ENCODE measurements at regions not wholly inside any gene's neighbourhood (a gene's known extent, or its start where the extent isn't known, plus 50 kb on each side); places are given as distances from the start of the nearest gene placed in this dataset.

DNA sequence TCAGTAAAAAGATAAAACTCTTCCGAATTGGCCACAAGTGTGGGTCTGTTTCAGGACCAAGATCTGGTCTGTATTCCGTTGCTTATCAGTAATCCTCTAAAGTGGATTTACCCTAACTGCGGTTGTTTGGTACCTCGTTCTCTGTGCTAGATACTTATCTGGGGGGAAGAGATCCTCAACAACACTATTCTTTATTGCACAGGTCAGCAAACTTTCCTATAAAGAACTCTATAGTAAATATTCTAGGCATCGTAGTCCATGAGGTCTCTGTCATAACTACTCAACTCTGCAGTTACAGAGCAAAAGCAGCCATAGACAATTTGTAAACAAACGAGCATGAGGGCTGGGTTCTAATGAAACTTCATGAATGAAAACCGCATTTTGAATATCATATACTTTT, 335.8 kb upstream of the KIF2A start:
- Mint-ChIP-seq H3K27me3 (ENCODE audit: low read depth) (no peaks in the 10 kb centered on the region), H3K9me3 (no peaks in the 10 kb centered on the region), H3K4me1 (ENCODE audit: low read depth) (no peaks in the 10 kb centered on the region), H3K36me3 (ENCODE audit: low read depth) (no peaks in the 10 kb centered on the region), H3K27ac (no peak overlapping the region), H3K4me3 (ENCODE audit: low read depth) (no peak overlapping the region)
- intact Hi-C loops (cut with micrococcal nuclease) = no loop called here
- DNase-seq (ENCODE audit: low spot score) = no peak

DNA sequence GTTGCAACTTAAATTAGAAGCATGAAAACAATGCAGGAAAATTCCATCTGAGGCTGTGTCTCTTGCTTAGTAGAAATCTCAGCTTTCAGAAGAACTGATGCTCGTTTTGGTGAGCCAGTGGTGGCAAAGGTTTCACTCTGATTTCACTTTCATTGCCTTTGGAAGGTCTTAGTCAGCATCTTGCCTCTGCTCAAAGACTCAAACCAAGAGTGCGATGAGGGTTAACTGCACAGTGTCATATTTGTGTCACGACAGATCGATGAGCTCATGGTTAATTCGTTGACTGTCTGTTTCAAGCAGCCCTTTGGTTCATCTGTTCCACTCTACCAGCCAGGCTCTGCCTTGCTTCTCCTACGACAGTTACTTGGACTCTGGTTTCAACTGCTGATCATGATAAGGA, 331.3 kb upstream of the KIF2A start:
- no peaks in the 10 kb centered on the region for H3K4me1 Mint-ChIP-seq (ENCODE audit: low read depth)
- DNase-seq (ENCODE audit: low spot score) = no peak
- intact Hi-C loops (cut with micrococcal nuclease) = no loop called here

DNA sequence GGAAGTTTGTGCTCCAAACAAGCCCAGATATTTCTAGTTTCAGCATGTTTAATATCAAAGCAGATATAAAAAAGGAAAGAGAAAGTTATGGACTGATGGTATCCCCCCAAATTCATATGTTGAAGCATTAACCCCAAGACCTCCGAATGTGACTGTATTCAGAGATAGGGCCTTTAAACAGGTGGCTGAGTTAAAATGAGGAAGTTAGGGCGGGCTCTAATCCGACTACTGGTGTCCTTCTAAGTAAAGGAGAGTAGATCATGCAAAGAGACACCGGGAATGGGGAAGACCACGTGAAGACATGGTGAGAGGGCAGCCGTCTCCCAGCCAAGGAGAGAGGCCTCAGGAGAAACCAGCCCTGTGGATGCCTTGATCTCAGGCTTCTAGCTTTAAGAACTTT, 324.1 kb upstream of the KIF2A start:
- Mint-ChIP-seq H3K27ac (no peak overlapping the region), H3K9me3 (no peaks in the 10 kb centered on the region), H3K27me3 (ENCODE audit: low read depth) (no peaks in the 10 kb centered on the region), H3K4me3 (ENCODE audit: low read depth) (no peak overlapping the region), H3K4me1 (ENCODE audit: low read depth) (no peaks in the 10 kb centered on the region), H3K36me3 (ENCODE audit: low read depth) (no peaks in the 10 kb centered on the region)
- no peak for DNase-seq (ENCODE audit: low spot score)
- intact Hi-C loops (cut with micrococcal nuclease) = no loop called here

More for the DNA sequence above, 331.3 kb upstream of the KIF2A start:
- no peak overlapping the region for H3K27ac Mint-ChIP-seq
- H3K27me3 Mint-ChIP-seq (ENCODE audit: low read depth) = no peaks in the 10 kb centered on the region
- H3K9me3 Mint-ChIP-seq = no peaks in the 10 kb centered on the region
- no peak overlapping the region for H3K4me3 Mint-ChIP-seq (ENCODE audit: low read depth)
- no peaks in the 10 kb centered on the region for H3K36me3 Mint-ChIP-seq (ENCODE audit: low read depth)

DNA sequence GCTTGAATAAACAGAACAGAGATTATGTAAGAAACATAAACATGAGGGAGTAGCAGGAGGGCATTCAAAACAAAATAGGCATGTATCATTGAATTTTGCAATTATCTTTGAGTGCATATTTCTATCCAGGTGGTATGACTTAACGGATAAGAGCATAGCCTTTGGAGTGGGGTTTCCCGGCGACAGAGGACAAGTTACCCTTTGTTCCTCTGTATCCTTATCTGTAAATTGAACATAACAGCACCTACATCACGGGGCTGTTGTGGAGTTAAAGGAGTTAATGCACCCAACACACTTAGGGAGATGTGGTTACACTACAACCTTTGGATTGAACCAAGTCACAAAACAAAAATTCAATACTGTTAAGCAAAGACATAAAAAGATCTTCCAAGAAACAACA, 314.6 kb upstream of the KIF2A start:
- intact Hi-C loops (cut with micrococcal nuclease) = no loop called here
- H3K27ac Mint-ChIP-seq = no peak overlapping the region
- no peak overlapping the region for H3K4me3 Mint-ChIP-seq (ENCODE audit: low read depth)
- no peaks in the 10 kb centered on the region for H3K36me3 Mint-ChIP-seq (ENCODE audit: low read depth)
- H3K4me1 Mint-ChIP-seq (ENCODE audit: low read depth) = no peaks in the 10 kb centered on the region
- no peak for DNase-seq (ENCODE audit: low spot score)
- H3K9me3 Mint-ChIP-seq = no peaks in the 10 kb centered on the region
- peaks cover 1% of the 10 kb centered on the region for H3K27me3 Mint-ChIP-seq (ENCODE audit: low read depth)

DNA sequence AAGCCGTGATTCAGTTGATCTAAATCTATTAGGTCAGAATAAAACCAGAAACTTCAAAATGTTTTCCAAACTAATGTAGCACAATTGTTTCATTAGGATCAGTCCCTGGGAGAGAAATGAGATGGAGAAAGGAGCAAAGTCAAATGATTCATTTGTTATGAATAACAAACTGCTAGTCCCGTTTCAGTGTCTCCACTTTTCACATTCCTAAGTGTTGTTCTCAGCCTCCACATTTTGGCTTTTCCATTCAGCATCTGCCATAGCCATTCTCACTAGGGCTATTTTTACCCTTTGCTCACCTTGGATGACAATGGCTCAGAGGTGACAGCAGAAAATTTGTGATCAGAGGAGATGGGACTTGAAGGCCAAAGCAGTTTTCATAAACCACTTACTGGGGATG, 314.1 kb upstream of the KIF2A start:
- Mint-ChIP-seq H3K27ac (no peak overlapping the region), H3K27me3 (ENCODE audit: low read depth) (peaks cover 1% of the 10 kb centered on the region), H3K4me1 (ENCODE audit: low read depth) (no peaks in the 10 kb centered on the region), H3K9me3 (no peaks in the 10 kb centered on the region), H3K36me3 (ENCODE audit: low read depth) (no peaks in the 10 kb centered on the region), H3K4me3 (ENCODE audit: low read depth) (no peak overlapping the region)
- DNase-seq (ENCODE audit: low spot score) = no peak
- intact Hi-C loops (cut with micrococcal nuclease) = no loop called here

DNA sequence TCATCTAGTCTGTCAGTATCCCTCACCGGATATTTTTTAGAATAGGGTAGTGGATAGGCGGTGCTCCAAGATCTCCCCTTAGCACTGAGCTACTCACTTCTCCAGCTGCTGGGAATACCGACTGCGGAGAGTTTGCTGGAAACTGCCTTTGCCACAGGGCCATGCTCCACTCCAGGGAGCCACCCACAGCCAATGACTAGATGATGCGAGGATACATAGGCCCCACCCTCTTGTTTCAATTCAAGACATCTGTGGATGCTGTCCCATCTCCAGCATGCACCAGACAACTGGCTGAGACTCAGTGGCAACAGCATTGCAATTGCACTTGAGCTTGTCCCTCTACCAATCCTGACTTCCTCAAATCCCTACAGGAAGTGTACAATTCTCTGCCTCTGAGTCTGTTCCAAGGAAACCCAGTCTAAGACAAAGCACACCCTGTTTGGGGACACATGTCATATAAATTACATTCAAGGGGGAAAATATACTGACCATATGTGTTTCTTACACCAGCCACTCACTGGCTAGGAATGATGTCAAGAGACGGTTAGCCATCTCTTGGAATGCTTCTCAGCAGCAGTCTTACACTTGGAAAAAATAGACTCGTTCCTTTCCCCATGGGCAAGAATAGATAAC, 312.6 kb upstream of the KIF2A start:
- Mint-ChIP-seq H3K4me3 (ENCODE audit: low read depth) (no peak overlapping the region), H3K36me3 (ENCODE audit: low read depth) (no peaks in the 10 kb centered on the region), H3K27me3 (ENCODE audit: low read depth) (peaks cover 1% of the 10 kb centered on the region), H3K9me3 (no peaks in the 10 kb centered on the region), H3K4me1 (ENCODE audit: low read depth) (no peaks in the 10 kb centered on the region), H3K27ac (no peak overlapping the region)
- intact Hi-C loops (cut with micrococcal nuclease) = no loop called here
- DNase-seq (ENCODE audit: low spot score) = no peak

DNA sequence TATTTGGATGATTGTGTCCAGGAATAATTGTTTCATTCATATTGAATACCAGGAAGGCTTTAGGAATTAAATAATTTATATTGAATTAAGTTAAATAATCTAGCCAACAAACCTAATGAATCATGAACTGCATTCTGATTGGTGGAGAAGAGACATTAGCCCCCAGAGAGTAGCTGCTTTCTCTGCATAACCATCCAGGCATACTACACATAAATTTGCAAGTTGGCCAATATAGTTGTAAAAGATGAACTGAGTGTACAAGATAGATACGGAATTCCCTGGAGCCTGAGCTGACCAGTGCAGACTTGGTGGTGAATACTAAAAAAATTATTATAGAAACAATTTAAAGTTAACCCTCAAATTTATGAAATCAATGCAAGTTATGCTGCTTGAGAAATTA, 311.8 kb upstream of the KIF2A start:
- Mint-ChIP-seq H3K27ac (no peak overlapping the region), H3K36me3 (ENCODE audit: low read depth) (no peaks in the 10 kb centered on the region)

DNA sequence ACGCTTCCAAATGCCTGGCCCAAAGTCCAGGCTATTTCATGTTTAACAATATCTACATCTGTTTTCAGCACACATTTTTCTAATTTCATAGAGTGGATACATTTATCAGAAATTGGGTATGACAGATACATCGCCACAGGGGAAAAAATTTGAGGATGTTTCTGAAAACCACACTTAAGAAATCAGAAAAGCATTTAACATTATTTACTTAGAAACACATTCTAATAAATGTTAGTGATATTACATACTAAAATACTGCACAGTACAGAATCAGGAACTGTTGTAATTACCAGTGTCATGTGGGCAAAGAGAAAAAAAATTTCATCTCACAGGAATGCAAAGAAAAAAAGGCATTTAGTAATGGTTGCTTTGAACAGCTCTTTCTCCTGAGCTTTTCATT, 310.5 kb upstream of the KIF2A start:
- peaks cover 1% of the 10 kb centered on the region for H3K27me3 Mint-ChIP-seq (ENCODE audit: low read depth)
- no peak overlapping the region for H3K27ac Mint-ChIP-seq
- no peaks in the 10 kb centered on the region for H3K4me1 Mint-ChIP-seq (ENCODE audit: low read depth)
- no peak for DNase-seq (ENCODE audit: low spot score)
- H3K36me3 Mint-ChIP-seq (ENCODE audit: low read depth) = no peaks in the 10 kb centered on the region
- H3K4me3 Mint-ChIP-seq (ENCODE audit: low read depth) = no peak overlapping the region
- no peaks in the 10 kb centered on the region for H3K9me3 Mint-ChIP-seq
- intact Hi-C loops (cut with micrococcal nuclease) = no loop called here

More for the DNA sequence above, 311.8 kb upstream of the KIF2A start:
- intact Hi-C loops (cut with micrococcal nuclease) = no loop called here
- Mint-ChIP-seq H3K9me3 (no peaks in the 10 kb centered on the region), H3K4me3 (ENCODE audit: low read depth) (no peak overlapping the region), H3K27me3 (ENCODE audit: low read depth) (peaks cover 1% of the 10 kb centered on the region), H3K4me1 (ENCODE audit: low read depth) (no peaks in the 10 kb centered on the region)
- DNase-seq (ENCODE audit: low spot score) = no peak

DNA sequence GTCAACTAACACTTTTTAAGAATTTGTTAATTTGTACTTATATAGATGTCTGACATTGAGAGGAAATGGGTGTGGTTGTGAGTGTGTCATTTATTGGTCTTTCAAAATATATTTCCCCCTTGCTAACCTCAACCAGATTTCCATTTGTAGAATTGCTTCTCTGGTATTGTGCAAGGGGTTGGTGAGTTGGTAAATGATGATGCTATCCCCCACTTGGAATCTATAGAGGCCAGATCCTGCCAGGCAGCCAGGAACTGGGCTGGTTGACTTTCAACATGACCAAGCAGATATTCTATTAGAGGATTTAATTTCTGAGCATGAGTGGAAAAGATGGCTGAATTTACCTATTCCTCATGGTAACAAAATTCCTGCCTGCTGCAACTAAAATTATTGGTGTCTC, 306.6 kb upstream of the KIF2A start:
- H3K27me3 Mint-ChIP-seq (ENCODE audit: low read depth) = no peaks in the 10 kb centered on the region
- H3K27ac Mint-ChIP-seq = no peak overlapping the region
- H3K36me3 Mint-ChIP-seq (ENCODE audit: low read depth) = no peaks in the 10 kb centered on the region
- no peak overlapping the region for H3K4me3 Mint-ChIP-seq (ENCODE audit: low read depth)
- no peaks in the 10 kb centered on the region for H3K9me3 Mint-ChIP-seq
- H3K4me1 Mint-ChIP-seq (ENCODE audit: low read depth) = no peaks in the 10 kb centered on the region
- intact Hi-C loops (cut with micrococcal nuclease) = no loop called here
- no peak for DNase-seq (ENCODE audit: low spot score)

DNA sequence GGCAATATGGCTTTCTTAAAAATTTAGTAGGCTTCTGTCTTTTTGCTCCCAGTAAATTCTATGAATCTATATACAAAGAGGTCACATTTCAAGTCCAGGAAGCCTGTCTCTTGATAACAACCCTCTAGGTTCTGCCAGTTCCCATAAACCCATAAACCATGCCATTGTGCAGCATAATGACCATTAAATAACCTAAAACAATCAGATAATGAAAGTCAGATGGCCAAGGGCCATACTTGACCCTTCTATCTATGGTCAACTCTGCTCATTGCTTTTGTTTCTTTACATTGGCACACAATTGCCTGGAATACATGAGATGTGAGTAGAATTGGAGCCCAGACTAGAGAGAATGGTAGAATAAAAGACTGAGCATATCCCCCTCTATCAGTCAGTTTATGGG, 305.4 kb upstream of the KIF2A start:
- H3K27ac Mint-ChIP-seq = no peak overlapping the region
- H3K9me3 Mint-ChIP-seq = no peaks in the 10 kb centered on the region
- H3K4me3 Mint-ChIP-seq (ENCODE audit: low read depth) = no peak overlapping the region
- H3K4me1 Mint-ChIP-seq (ENCODE audit: low read depth) = no peaks in the 10 kb centered on the region
- no peak for DNase-seq (ENCODE audit: low spot score)
- intact Hi-C loops (cut with micrococcal nuclease) = no loop called here
- no peaks in the 10 kb centered on the region for H3K27me3 Mint-ChIP-seq (ENCODE audit: low read depth)
- H3K36me3 Mint-ChIP-seq (ENCODE audit: low read depth) = no peaks in the 10 kb centered on the region

DNA sequence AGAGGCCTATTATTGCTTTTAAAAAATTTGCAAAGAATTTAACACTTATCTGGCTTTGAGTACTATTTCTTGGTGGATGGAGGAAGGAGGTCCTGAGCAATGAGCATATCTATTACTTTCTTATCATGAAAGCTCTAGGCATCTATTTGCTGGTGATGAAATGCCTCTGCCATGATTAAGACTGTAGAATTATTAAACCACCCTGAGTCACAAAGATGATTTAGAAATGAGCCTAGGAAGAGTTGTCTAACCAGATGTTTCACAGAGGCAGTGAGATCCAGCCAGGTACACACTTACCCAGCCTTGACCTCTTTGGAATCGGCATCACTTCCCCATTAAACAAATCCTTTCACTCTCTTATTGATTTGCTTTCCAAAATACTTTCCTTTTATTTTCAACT, 304.4 kb upstream of the KIF2A start:
- Mint-ChIP-seq H3K27ac (no peak overlapping the region), H3K36me3 (ENCODE audit: low read depth) (no peaks in the 10 kb centered on the region), H3K4me1 (ENCODE audit: low read depth) (no peaks in the 10 kb centered on the region), H3K27me3 (ENCODE audit: low read depth) (no peaks in the 10 kb centered on the region), H3K9me3 (no peaks in the 10 kb centered on the region), H3K4me3 (ENCODE audit: low read depth) (no peak overlapping the region)
- intact Hi-C loops (cut with micrococcal nuclease) = no loop called here
- no peak for DNase-seq (ENCODE audit: low spot score)

DNA sequence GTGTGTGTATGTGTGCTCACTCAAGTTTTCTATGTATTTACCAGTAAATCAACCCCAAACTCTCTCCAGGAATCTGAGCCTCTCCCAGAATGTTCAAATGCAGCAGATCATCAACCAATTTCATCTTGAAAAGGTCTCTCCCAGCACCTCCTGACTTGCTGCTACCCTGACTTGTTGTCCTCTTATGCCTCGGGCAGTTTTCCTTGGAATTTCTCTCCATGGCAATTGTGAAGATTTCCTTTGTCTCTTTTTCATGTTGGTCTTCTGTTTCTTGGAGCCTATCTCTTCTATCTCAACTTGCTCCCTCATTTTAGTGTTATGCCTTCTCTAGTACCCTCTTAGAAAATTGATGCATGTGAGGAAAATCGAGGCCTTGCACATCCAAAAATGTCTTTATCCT, 303.6 kb upstream of the KIF2A start:
- DNase-seq (ENCODE audit: low spot score) = no peak
- Mint-ChIP-seq H3K36me3 (ENCODE audit: low read depth) (no peaks in the 10 kb centered on the region), H3K9me3 (no peaks in the 10 kb centered on the region), H3K27me3 (ENCODE audit: low read depth) (no peaks in the 10 kb centered on the region), H3K4me3 (ENCODE audit: low read depth) (no peak overlapping the region), H3K4me1 (ENCODE audit: low read depth) (no peaks in the 10 kb centered on the region), H3K27ac (no peak overlapping the region)
- intact Hi-C loops (cut with micrococcal nuclease) = no loop called here

DNA sequence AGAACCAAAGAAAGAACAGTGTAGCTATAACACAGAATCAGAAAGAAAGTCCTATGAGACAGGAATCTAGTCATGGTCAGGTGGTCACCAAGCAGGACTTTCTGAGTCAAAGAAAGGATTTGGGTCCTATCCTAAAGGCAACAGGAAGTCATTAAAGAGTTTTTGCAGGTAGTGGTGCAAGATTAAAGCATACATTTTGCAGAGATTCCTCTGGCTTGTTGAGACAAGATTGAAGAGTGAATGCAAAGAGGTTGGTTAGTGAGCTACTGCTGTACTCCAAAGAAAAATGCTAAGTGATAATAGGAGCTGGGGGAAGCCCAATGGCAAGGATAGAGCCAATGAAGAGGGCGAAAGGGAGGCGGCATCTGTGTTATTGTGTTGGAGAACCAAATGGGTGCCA, 300.5 kb upstream of the KIF2A start:
- Mint-ChIP-seq H3K9me3 (no peaks in the 10 kb centered on the region), H3K4me1 (ENCODE audit: low read depth) (no peaks in the 10 kb centered on the region), H3K27me3 (ENCODE audit: low read depth) (no peaks in the 10 kb centered on the region), H3K27ac (no peak overlapping the region), H3K36me3 (ENCODE audit: low read depth) (no peaks in the 10 kb centered on the region), H3K4me3 (ENCODE audit: low read depth) (no peak overlapping the region)
- intact Hi-C loops (cut with micrococcal nuclease) = no loop called here
- DNase-seq (ENCODE audit: low spot score) = no peak

DNA sequence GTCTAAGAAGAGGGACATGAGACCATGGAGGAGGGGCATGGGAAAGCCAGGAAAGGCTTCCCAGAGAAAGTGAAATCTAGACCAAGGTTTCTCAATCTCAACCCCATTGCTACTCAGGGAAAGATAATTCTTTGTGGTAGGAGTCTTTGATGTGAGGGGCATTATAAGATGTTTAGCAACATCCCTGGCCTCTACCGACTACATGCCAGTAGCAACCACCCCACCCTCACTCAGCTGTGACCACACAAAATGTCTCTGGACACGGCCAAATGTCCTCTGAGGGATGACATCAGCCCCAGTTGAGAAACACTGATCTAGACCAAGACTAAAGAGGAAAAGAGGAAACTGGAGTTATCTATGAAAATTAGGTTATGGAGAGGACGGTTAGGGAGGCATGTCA, 298.5 kb upstream of the KIF2A start:
- intact Hi-C loops (cut with micrococcal nuclease) = no loop called here
- no peaks in the 10 kb centered on the region for H3K9me3 Mint-ChIP-seq
- no peaks in the 10 kb centered on the region for H3K27me3 Mint-ChIP-seq (ENCODE audit: low read depth)
- no peak overlapping the region for H3K27ac Mint-ChIP-seq
- H3K4me3 Mint-ChIP-seq (ENCODE audit: low read depth) = no peak overlapping the region
- DNase-seq (ENCODE audit: low spot score) = no peak
- no peaks in the 10 kb centered on the region for H3K36me3 Mint-ChIP-seq (ENCODE audit: low read depth)
- no peaks in the 10 kb centered on the region for H3K4me1 Mint-ChIP-seq (ENCODE audit: low read depth)

All from activated T-helper 2 cell treated with anti-CD3 and anti-CD28 coated beads, Interferon-gamma antibody, Interleukin-2, Interleukin-4, amounts not matched to agents 10 μg/mL and 5 μg/mL and 100 μg/mL, durations not matched to agents 14 hours and 24 hours and 36 hours (primary cell).